ENCODE measurements at regions not wholly inside any gene's neighbourhood (a gene's known extent, or its start where the extent isn't known, plus 50 kb on each side); places are given as distances from the start of the nearest gene placed in this dataset.

DNA sequence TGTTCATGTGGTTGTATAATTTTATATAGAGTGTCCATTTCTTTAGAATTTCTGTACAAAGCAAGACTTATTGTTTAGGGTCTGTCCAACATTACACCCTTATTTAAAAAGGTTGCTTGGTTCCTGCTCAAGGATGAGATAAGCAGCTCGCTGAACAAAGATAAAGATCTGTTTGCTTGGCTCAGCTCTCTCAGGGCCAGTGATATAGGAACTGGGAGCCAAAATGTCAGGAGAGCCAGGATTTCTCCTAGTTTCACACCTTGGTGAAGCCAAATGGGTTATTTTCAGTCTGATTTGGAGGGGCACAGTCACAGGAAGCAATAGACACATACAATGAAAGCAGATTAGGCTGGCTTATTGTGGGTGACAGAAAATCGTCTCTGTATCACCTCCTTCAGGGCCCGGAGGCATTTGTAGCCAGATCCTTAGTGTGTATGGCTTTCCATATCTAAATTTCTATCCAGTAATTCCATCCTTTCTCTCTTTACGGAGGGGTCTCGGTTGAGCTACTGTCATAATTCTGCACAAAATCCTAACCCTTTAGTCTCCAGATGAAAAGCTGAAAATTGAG is 396.4 kb downstream of the TMEM232 start:
- no peak for DNase-seq

GRCh38 chr5:110333384-110333783 is 393.1 kb downstream of the TMEM232 start:
- DNase-seq: no peak

DNA sequence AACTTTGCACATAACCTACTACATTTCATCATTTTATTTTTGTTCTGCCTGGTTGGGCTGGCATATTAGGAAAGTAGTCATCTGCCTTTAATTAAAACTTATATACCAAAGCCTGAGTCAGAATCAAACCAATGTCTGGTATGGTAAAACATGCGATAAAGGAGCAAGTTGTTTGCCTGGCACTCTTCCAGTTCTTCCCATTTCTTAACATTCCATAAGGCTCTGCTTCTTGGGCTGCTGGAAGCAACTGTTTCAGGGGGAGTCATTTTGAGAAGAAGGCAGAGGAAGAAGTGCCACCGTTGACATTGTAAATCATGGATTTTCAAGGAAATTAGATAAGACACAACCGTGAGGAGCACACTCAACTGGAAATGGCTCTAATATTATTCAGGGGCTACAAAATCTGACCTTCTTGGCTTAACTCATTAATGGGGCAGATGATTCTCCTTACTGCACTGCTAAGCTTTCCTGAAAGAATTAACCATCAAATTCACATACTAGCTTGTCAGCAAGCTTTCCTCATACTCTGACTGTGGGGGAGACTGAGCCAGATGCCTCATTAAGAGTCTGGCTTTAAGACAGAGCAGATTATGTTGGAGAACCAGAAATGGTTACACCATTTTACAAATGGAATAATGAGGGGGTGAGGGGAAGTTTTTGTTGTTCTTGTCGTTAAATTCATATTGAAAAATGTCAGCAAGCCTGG is 391.0 kb downstream of the TMEM232 start:
- DNase-seq: no peak

- no peak for DNase-seq
Observed at GRCh38 chr5:110338341-110339083, 388.0 kb downstream of the TMEM232 start.

GRCh38 chr5:110339399-110339798 is 387.1 kb downstream of the TMEM232 start:
- DNase-seq: no peak

DNA sequence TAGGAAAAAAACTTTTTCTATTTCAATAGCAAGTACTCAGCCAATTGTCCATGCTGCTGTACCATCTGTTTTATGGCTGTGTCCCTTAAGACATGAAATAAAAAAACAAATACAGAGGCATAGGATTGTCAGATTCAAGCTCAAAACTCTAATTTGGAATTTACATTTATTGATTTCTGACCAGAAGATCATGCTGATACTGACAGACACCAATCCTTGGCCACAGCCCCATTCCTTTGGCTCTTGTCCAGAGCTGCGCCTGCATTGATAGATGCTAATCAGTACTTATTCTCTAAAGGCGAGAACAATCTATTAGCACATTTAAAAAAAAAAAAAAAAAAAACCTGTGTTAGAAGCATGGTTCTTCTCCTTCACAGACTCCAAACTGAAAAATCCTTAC is 384.6 kb downstream of the TMEM232 start:
- no peak for DNase-seq

DNA sequence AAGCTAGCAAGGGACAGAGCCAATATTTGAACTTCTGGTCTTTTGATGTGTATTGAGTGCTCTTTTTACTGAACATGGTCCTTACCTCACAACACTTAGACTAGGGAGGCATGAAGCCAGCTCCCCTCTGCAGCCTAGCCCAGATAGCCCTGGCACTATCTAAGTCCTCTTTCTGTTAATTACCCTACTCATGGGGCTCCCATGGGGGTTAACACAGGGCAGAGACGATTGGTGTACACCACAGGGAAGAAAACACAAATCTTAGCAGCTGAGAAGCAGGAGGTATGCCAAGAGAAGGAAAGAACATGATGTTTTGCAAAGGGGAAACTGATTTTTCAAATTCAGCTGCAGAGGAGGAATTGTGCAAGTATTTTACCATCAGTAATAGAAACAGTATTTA is 383.8 kb downstream of the TMEM232 start:
- no peak for DNase-seq

DNA sequence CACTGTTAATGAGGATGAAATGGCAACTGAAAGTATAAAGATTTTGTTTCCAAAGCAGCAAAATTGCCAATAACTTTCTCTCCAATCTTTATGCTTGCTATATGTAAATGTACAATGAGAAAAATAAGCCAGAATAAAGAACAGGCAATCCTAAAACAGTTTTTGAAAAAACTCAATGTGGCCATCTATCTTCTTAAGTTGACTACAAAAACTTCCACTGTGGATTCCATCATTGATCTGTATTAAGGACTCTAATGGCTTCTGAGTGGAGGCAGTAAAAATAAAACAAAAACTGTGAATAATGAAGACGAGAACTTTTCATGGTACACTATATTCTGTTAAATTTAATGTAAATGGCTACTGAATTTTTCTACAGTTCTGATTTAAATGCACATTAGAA is 382.9 kb downstream of the TMEM232 start:
- no peak for DNase-seq

DNA sequence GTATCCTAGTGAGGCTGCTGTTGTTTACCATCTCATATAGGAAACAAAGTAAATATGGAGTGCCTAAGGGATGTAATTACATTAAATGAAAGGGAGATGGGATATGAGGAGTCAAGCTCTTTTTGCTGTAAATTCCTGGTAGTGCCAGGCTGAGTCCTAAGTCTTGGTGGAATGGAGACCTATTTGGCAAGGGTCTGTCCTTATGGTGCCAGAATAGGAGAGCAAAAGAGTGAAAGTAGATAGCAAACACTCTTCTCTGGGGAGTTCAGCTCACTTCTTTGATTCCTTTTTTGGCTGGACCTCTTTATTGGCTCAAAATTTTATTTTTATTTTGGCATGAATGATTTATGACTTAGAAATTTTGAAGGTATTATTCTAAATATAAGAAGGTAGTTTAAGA is 380.8 kb downstream of the TMEM232 start:
- DNase-seq: no peak

DNA sequence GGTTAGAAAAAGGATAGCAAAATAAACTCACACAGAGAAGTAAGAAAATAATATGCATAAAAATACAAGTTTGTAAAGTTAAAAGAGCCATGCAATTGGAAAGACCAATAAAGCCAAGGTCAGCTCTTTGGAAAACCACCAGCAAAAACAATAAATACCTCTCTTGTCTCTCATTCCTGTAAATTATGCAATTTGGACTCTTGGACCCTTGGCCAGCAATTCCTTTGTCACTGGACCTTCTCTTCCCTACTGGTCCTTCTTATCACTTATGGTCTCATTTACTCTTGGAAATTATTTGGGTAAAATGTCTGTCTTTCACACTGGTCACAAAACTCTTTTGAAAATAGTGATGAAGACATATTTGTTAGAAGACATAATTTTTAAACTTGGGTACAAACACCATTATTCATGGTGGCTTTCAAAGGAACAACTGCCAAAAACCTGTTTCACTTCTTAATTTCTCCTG is 379.5 kb downstream of the TMEM232 start:
- DNase-seq: no peak

DNA sequence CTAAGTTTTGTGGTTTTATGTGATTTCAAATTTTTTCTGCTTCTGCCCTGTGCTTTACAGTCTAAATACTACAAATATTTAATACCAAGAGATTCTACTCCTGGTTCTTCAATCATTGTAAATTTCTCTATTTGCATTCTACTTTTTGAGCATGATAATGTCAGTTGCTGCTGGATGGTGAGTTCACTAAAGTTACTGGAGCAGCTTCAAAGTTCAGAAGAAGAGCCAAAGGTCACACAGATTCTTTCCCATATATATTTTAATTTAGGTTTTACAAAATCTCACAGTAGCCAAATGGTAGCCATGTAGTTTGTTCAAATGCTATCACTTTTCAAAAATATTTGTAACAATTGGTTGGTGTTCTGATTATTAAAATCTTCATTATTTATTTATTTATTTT is 378.7 kb downstream of the TMEM232 start:
- no peak for DNase-seq

DNA sequence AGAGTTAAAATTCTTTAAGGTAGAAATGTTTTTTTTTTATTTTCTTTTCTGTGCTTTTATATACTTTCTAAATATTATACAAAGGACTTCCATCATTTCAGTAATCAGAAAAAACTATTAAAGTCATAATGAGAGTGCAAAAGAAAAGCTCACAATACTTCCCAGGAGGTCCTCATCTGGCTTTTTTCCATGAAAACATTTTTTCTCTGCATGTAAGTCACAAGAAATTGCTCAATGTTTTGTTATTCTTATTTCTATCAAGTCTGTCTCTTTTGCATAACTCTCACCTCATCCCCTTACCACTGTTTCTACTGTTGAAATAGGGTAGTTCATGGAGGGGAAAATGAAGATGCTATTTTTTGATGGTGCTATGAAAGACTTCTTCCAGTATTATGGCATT is 375.0 kb downstream of the TMEM232 start:
- DNase-seq: no peak

- DNase-seq: no peak
Observed at GRCh38 chr5:110354311-110354710, 372.2 kb downstream of the TMEM232 start.

GRCh38 chr5:110354915-110355644 is 371.4 kb downstream of the TMEM232 start:
- DNase-seq: peak; percentile 19

- no peak for DNase-seq
Observed at GRCh38 chr5:110356677-110357076, 369.8 kb downstream of the TMEM232 start.

DNA sequence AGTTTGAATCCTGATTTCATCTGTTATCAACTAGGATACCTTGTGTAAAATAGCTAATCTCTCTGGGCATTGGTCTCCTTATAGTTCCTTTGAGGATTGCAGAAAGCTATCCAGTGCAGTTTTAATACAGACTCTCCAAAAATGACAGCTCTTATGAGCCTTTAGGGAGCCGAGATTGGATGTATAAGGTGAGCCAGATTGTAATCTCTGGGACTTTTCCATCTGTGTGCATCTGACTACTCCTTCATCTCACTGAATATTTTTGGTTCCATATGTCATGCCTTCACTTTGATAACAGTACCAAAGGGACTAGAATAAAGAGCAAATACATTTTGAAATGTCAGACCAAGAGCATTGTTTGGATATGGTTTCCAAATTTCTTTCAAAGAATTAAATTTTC is 367.2 kb downstream of the TMEM232 start:
- no peak for DNase-seq

- no peak for DNase-seq
Observed at GRCh38 chr5:110361471-110361870, 365.0 kb downstream of the TMEM232 start.

GRCh38 chr5:110362261-110362660 is 364.2 kb downstream of the TMEM232 start:
- no peak for DNase-seq

DNA sequence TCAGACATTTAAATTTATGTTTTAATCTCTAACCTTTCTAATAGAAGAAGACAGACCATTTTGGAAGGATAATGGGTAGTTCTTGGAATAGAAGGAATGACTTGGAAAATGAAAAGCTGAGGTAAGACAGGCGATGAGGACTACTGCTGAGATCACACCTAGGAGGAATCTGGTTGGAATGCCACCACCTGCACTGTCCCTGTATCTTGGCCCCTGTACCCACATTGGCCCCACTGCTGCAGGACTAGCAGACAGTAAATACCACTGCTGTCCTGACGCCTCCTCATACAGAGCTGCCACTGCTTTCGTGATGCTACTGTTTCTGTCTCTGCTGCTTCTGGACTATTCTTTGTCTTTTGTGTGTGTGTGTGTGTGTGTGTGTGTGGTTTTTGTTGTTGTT is 359.8 kb downstream of the TMEM232 start:
- DNase-seq: no peak

Data from NCI-H1092 (cell line).